IMR-90 (cell line): ENCODE measurements at regions not wholly inside any gene's neighbourhood (a gene's known extent, or its start where the extent isn't known, plus 50 kb on each side); places are given as distances from the start of the nearest gene placed in this dataset.

Experiments
- ATAC-seq: fragments of 200-7000 bp; cut with Tn5 transposase; 2 replicates; pipeline ENCODE4 v1.9.1; 2020; ENCODE audit warnings: low read depth, mild to moderate bottlenecking, moderate library complexity
- BruUV-seq: library from RNA; stranded (reverse); fragments of 400-500 nt; replicated peaks from 2 replicates; lab custom pipeline; 2021; lab: Mats Ljungman, UMichigan
- CTCF ChIA-PET: fragments of 300-600 bp; formaldehyde crosslinking; extraction: SDS; loops from one replicate; lab custom pipeline; 2021; ENCODE audit warnings: antibody characterized with exemption; lab: Yijun Ruan, JAX
- POLR2A ChIA-PET: fragments of 300-600 bp; sonication (Branson Sonifier 250); formaldehyde crosslinking; loops from one replicate; lab custom pipeline; 2022; ENCODE audit warnings: antibody characterized with exemption; ENCODE audit not compliant: unreplicated experiment; lab: Charles Lee
- DNase-seq: peaks from one replicate; pipeline ENCODE4 v3.0.0; 2013
- H2AFZ ChIP-seq: replicated peaks from 2 replicates; pipeline ENCODE3; 2013; ENCODE audit warnings: low read length, mild to moderate bottlenecking; ENCODE audit not compliant: poor library complexity
- H2AK5ac ChIP-seq: 2 replicates; pipeline ENCODE4 v1.6.1; 2013; ENCODE audit warnings: low read depth, low read length, inconsistent platforms
- H2AK9ac ChIP-seq: replicated peaks from 2 replicates; pipeline ENCODE3; 2013; ENCODE audit warnings: mild to moderate bottlenecking, low read depth, low read length, moderate library complexity; ENCODE audit not compliant: poor library complexity
- H2BK120ac ChIP-seq: 2 replicates; pipeline ENCODE4 v1.6.1; 2013; ENCODE audit warnings: low read depth, low read length, inconsistent platforms
- H2BK15ac ChIP-seq: 3 replicates; pipeline ENCODE4 v1.6.1; 2013; ENCODE audit warnings: low read depth, low read length, inconsistent platforms
- H2BK20ac ChIP-seq: 2 replicates; pipeline ENCODE4 v1.6.1; 2013; ENCODE audit warnings: low read depth, mild to moderate bottlenecking, inconsistent platforms, low read length, moderate library complexity
- H2BK5ac ChIP-seq: 2 replicates; pipeline ENCODE4 v1.6.1; 2013; ENCODE audit warnings: mild to moderate bottlenecking, low read depth, low read length, inconsistent platforms; ENCODE audit not compliant: poor library complexity, severe bottlenecking
- H3K14ac ChIP-seq: replicated peaks from 2 replicates; pipeline ENCODE4 v1.6.1; 2013; ENCODE audit warnings: low read depth, low read length, inconsistent platforms
- H3K18ac ChIP-seq: 2 replicates; pipeline ENCODE4 v1.6.1; 2013; ENCODE audit warnings: low read depth, low read length, control low read depth
- H3K23ac ChIP-seq: 2 replicates; pipeline ENCODE4 v1.6.1; 2013; ENCODE audit warnings: low read depth, low read length, inconsistent platforms
- H3K27ac ChIP-seq: 2 replicates; pipeline ENCODE4 v1.5.1; 2013; ENCODE audit warnings: mild to moderate bottlenecking, control low read depth, low read length; ENCODE audit not compliant: insufficient read depth
- H3K27me3 ChIP-seq: 2 replicates; pipeline ENCODE4 v1.6.1; 2013; ENCODE audit warnings: low read length; ENCODE audit not compliant: control insufficient read depth, insufficient read depth
- H3K36me3 ChIP-seq: 2 replicates; pipeline ENCODE4 v1.6.1; 2013; ENCODE audit warnings: low read length, mixed read lengths; ENCODE audit not compliant: control insufficient read depth, insufficient read depth
- H3K4ac ChIP-seq: 2 replicates; pipeline ENCODE4 v1.6.1; 2013; ENCODE audit warnings: low read depth, low read length, inconsistent platforms
- H3K4me1 ChIP-seq: 2 replicates; pipeline ENCODE4 v1.6.1; 2013; ENCODE audit warnings: low read length, mixed read lengths; ENCODE audit not compliant: control insufficient read depth, insufficient read depth
- H3K4me2 ChIP-seq: 2 replicates; pipeline ENCODE4 v1.6.1; 2013; ENCODE audit warnings: low read depth, mild to moderate bottlenecking, control low read depth, low read length, moderate library complexity
- H3K4me3 ChIP-seq: 2 replicates; pipeline ENCODE4 v1.5.1; 2013; ENCODE audit warnings: low read depth, mild to moderate bottlenecking, control low read depth, low read length, moderate library complexity; ENCODE audit not compliant: insufficient read depth
- H3K56ac ChIP-seq: 2 replicates; pipeline ENCODE4 v1.6.1; 2013; ENCODE audit warnings: low read length, inconsistent platforms; ENCODE audit not compliant: insufficient read depth; ENCODE audit errors: extremely low read depth
- H3K79me1 ChIP-seq, 2 experiments: 2 replicates each; pipeline ENCODE4 v1.6.1; 2013; ENCODE audit warnings: low read length in 2 of 2, inconsistent platforms in 1 of 2, low read depth in 1 of 2
- H3K9ac ChIP-seq: 2 replicates; pipeline ENCODE4 v1.6.1; 2013; ENCODE audit warnings: low read depth, low read length, control low read depth
- H3K9me1 ChIP-seq: 2 replicates; pipeline ENCODE4 v1.6.1; 2013; ENCODE audit warnings: low read length, inconsistent platforms; ENCODE audit not compliant: insufficient read depth
- H3K9me3 ChIP-seq: 2 replicates; pipeline ENCODE4 v1.6.1; 2013; ENCODE audit warnings: low read length; ENCODE audit not compliant: control insufficient read depth, insufficient read depth
- H4K20me1 ChIP-seq: 2 replicates; pipeline ENCODE4 v1.6.1; 2013; ENCODE audit warnings: low read length, inconsistent platforms; ENCODE audit not compliant: insufficient read depth
- H4K5ac ChIP-seq: 2 replicates; pipeline ENCODE4 v1.6.1; 2013; ENCODE audit warnings: mild to moderate bottlenecking, low read depth, low read length, control low read depth
- H4K8ac ChIP-seq, 2 experiments: 2 replicates each; pipeline ENCODE4 v1.6.1; 2013; ENCODE audit warnings: low read depth in 2 of 2, low read length in 2 of 2, control low read depth in 1 of 2, inconsistent platforms in 1 of 2
- H4K91ac ChIP-seq: 2 replicates; pipeline ENCODE4 v1.6.1; 2013; ENCODE audit warnings: low read depth, low read length, inconsistent platforms; ENCODE audit not compliant: insufficient read depth
- CHD1 ChIP-seq: IDR thresholded peaks from 2 replicates; pipeline ENCODE4 v1.6.1; 2012; ENCODE audit warnings: low read depth, low read length, improper control_type of control experiment
- FOS ChIP-seq: fragments of 150-350 bp; IDR thresholded peaks from 2 replicates; pipeline ENCODE4 v1.6.1; 2016; ENCODE audit warnings: low read depth, low read length
- MAFK ChIP-seq: IDR thresholded peaks from 2 replicates; pipeline ENCODE4 v1.6.1; 2012; ENCODE audit warnings: low read depth, low read length, improper control_type of control experiment
- MXI1 ChIP-seq: IDR thresholded peaks from 2 replicates; pipeline ENCODE4 v1.6.1; 2012; ENCODE audit warnings: low read depth, mild to moderate bottlenecking, low read length, moderate library complexity, borderline replicate concordance
- NFE2L2 ChIP-seq: fragments of 150-350 bp; IDR thresholded peaks from 2 replicates; pipeline ENCODE4 v1.6.1; 2016; ENCODE audit warnings: low read depth, mild to moderate bottlenecking, low read length
- POLR2A ChIP-seq: IDR thresholded peaks from 2 replicates; pipeline ENCODE4 v1.6.1; 2012; ENCODE audit warnings: mild to moderate bottlenecking, low read depth, low read length
- RAD21 ChIP-seq: IDR thresholded peaks from 2 replicates; pipeline ENCODE4 v1.6.1; 2012; ENCODE audit warnings: low read length, improper control_type of control experiment
- RCOR1 ChIP-seq: IDR thresholded peaks from 2 replicates; pipeline ENCODE4 v1.6.1; 2012; ENCODE audit warnings: mild to moderate bottlenecking, low read length, improper control_type of control experiment; ENCODE audit not compliant: insufficient replicate concordance
- RFX5 ChIP-seq: IDR thresholded peaks from 2 replicates; pipeline ENCODE4 v1.8.0; 2012; ENCODE audit warnings: low read depth, mild to moderate bottlenecking, low read length, moderate library complexity
- SMC3 ChIP-seq: fragments of 150-350 bp; IDR thresholded peaks from 2 replicates; pipeline ENCODE4 v1.6.1; 2016; ENCODE audit warnings: low read depth, mild to moderate bottlenecking, antibody characterized with exemption, low read length, moderate library complexity
- WGBS, 2 experiments: methylation state at CpG; one replicate each; pipeline versions ENCODE4 v1.1.5 to v1.1.7; 2013; ENCODE audit warnings: missing lambda C conversion rate in 2 of 2; ENCODE audit not compliant: insufficient read length in 1 of 2; ENCODE audit errors: extremely low coverage in 2 of 2; 5-methylcytosine and 5-hydroxymethylcytosine counted together
- dilution Hi-C: fragments of 300-500 bp; cut with HindIII; formaldehyde crosslinking; loops from one replicate; pipeline ENCODE4 v1.14.3; 2018; ENCODE audit warnings: low sequenced_read_pairs; ENCODE audit not compliant: unreplicated experiment
- in situ Hi-C: fragments of 300-500 bp; cut with MboI; formaldehyde crosslinking; loops from 3 replicates; pipeline ENCODE4 v1.14.3; 2019; ENCODE audit warnings: low sequenced_read_pairs, inconsistent platforms, mixed read lengths
- intact Hi-C: fragments of 100-400 bp; cut with micrococcal nuclease; formaldehyde crosslinking; loops from 2 replicates; pipeline ENCODE4 v1.10.0; 2022
- TF ChIP-seq, protein P1 (sequence below): conservative IDR thresholded peaks from 2 replicates; pipeline ENCODE4 v1.5.1; 2012; ENCODE audit warnings: mild to moderate bottlenecking, low read depth, low read length, improper control_type of control experiment
- TF ChIP-seq, protein P2 (sequence below): fragments of 150-350 bp; IDR thresholded peaks from 2 replicates; pipeline ENCODE4 v1.6.1; 2017; ENCODE audit warnings: mild to moderate bottlenecking, antibody characterized with exemption, low read length, low read depth

GRCh38 chr6:167525774-167526173 lies 200.9 kb downstream of the TTLL2 start:
- WGBS, 2 experiments = no CpG with 5 or more reads among the region's 6 CpGs
- TF ChIP-seq, protein P1, sequence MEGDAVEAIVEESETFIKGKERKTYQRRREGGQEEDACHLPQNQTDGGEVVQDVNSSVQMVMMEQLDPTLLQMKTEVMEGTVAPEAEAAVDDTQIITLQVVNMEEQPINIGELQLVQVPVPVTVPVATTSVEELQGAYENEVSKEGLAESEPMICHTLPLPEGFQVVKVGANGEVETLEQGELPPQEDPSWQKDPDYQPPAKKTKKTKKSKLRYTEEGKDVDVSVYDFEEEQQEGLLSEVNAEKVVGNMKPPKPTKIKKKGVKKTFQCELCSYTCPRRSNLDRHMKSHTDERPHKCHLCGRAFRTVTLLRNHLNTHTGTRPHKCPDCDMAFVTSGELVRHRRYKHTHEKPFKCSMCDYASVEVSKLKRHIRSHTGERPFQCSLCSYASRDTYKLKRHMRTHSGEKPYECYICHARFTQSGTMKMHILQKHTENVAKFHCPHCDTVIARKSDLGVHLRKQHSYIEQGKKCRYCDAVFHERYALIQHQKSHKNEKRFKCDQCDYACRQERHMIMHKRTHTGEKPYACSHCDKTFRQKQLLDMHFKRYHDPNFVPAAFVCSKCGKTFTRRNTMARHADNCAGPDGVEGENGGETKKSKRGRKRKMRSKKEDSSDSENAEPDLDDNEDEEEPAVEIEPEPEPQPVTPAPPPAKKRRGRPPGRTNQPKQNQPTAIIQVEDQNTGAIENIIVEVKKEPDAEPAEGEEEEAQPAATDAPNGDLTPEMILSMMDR = no peak
- TF ChIP-seq MAFK (no peak), FOS (no peak), CHD1 (no peak), POLR2A (no peak), RAD21 (no peak), SMC3 (no peak), RCOR1 (no peak), NFE2L2 (no peak), MXI1 (no peak), RFX5 (no peak)
- TF ChIP-seq, protein P2, sequence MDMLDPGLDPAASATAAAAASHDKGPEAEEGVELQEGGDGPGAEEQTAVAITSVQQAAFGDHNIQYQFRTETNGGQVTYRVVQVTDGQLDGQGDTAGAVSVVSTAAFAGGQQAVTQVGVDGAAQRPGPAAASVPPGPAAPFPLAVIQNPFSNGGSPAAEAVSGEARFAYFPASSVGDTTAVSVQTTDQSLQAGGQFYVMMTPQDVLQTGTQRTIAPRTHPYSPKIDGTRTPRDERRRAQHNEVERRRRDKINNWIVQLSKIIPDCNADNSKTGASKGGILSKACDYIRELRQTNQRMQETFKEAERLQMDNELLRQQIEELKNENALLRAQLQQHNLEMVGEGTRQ = no peak
- ChIA-PET POLR2A (no interaction called here), CTCF (no interaction called here)
- Histone ChIP-seq H4K8ac (no peak overlapping the region), H3K36me3 (no peaks in the 10 kb centered on the region), H2AFZ (no peak overlapping the region), H2BK20ac (no peak overlapping the region), H3K79me1 (no peaks in the 10 kb centered on the region), H3K27ac (no peak overlapping the region), H3K4me2 (no peak overlapping the region), H3K23ac (no peak overlapping the region), H2AK5ac (no peak overlapping the region), H3K56ac (no peak overlapping the region), H2BK5ac (no peak overlapping the region), H3K4me3 (no peak overlapping the region), H2BK120ac (no peak overlapping the region), H4K91ac (no peak overlapping the region), H2BK15ac (no peak overlapping the region), H3K4ac (no peak overlapping the region), H3K18ac (no peak overlapping the region), H3K4me1 (no peaks in the 10 kb centered on the region), H3K9ac (no peak overlapping the region), H2AK9ac (no peak overlapping the region), H4K5ac (no peak overlapping the region), H4K20me1 (no peaks in the 10 kb centered on the region), H3K9me1 (no peaks in the 10 kb centered on the region), H3K9me3 (peaks cover 42% of the 10 kb centered on the region), H3K14ac (no peak overlapping the region), H3K27me3 (no peaks in the 10 kb centered on the region)
- intact Hi-C loops (no loop called here), dilution Hi-C loops (no loop called here), in situ Hi-C loops (no loop called here)
- no peak for ATAC-seq
- no TSS peak for BruUV-seq
- DNase-seq = no peak
